GM19025 (cell line): ENCODE measurements at regions not wholly inside any gene's neighbourhood (a gene's known extent, or its start where the extent isn't known, plus 50 kb on each side); places are given as distances from the start of the nearest gene placed in this dataset.
"Not testable (repeated sequence)": the region's sequence is repeated elsewhere in the genome, so short reads cannot be mapped to it uniquely, and the experiment has no call there.

ENCODE experiments used
- ATAC-seq: cut with Tn5 transposase; IDR thresholded peaks from one replicate; pipeline ENCODE4 v1.9.1; 2021; ENCODE audit warnings: mild to moderate bottlenecking, low read depth, moderate library complexity; ENCODE audit not compliant: unreplicated experiment

- ATAC-seq: no peak
Observed at GRCh38 chr3:152656214-152656971, 178.5 kb upstream of the P2RY1 start.

GRCh38 chr3:152656972-152657355 is 178.0 kb upstream of the P2RY1 start:
- no peak for ATAC-seq

- no peak for ATAC-seq
Observed at GRCh38 chr3:152658977-152659720, 175.8 kb upstream of the P2RY1 start.

GRCh38 chr3:152662157-152662556 is 172.8 kb upstream of the P2RY1 start:
- ATAC-seq: no peak

- ATAC-seq: no peak
Observed at GRCh38 chr3:152664766-152665165, 170.2 kb upstream of the P2RY1 start.

GRCh38 chr3:152667267-152667666 is 167.7 kb upstream of the P2RY1 start:
- ATAC-seq: no peak

GRCh38 chr3:152669560-152669959 is 165.4 kb upstream of the P2RY1 start:
- ATAC-seq: no peak

- ATAC-seq: no peak
Observed at GRCh38 chr3:152671446-152672319, 163.2 kb upstream of the P2RY1 start.

- no peak for ATAC-seq
Observed at GRCh38 chr3:152672320-152672649, 162.6 kb upstream of the P2RY1 start.

- ATAC-seq: no peak
Observed at GRCh38 chr3:152676810-152677379, 158.0 kb upstream of the P2RY1 start.

- ATAC-seq: no peak
Observed at GRCh38 chr3:152677491-152677890, 157.4 kb upstream of the P2RY1 start.

- ATAC-seq: no peak
Observed at GRCh38 chr3:152682477-152682876, 152.5 kb upstream of the P2RY1 start.

GRCh38 chr3:152683521-152683999 is 151.4 kb upstream of the P2RY1 start:
- ATAC-seq: no peak

GRCh38 chr3:152684279-152684678 is 150.7 kb upstream of the P2RY1 start:
- no peak for ATAC-seq

GRCh38 chr3:152688313-152688712 is 146.6 kb upstream of the P2RY1 start:
- no peak for ATAC-seq

GRCh38 chr3:152692326-152692725 is 142.6 kb upstream of the P2RY1 start:
- ATAC-seq: not testable (repeated sequence)

GRCh38 chr3:152693521-152694250 is 141.2 kb upstream of the P2RY1 start:
- not testable (repeated sequence) for ATAC-seq

- ATAC-seq: no peak
Observed at GRCh38 chr3:152695840-152696239, 139.1 kb upstream of the P2RY1 start.

- no peak for ATAC-seq
Observed at GRCh38 chr3:152696962-152697361, 138.0 kb upstream of the P2RY1 start.
